AG10803 (cell line): ENCODE measurements at regions not wholly inside any gene's neighbourhood (a gene's known extent, or its start where the extent isn't known, plus 50 kb on each side); places are given as distances from the start of the nearest gene placed in this dataset.

Source experiments
- DNase-seq: peaks from one replicate; pipeline ENCODE4 v3.0.0; 2010; ENCODE audit warnings: low read depth
- H3K4me3 ChIP-seq: 2 replicates; pipeline ENCODE4 v1.5.1; 2011; ENCODE audit warnings: mild to moderate bottlenecking, low read length, control low read depth
- CTCF ChIP-seq: conservative IDR thresholded peaks from 2 replicates; pipeline ENCODE4 v1.5.1; 2011; ENCODE audit warnings: mild to moderate bottlenecking, low read length, control low read depth, inconsistent platforms

DNA sequence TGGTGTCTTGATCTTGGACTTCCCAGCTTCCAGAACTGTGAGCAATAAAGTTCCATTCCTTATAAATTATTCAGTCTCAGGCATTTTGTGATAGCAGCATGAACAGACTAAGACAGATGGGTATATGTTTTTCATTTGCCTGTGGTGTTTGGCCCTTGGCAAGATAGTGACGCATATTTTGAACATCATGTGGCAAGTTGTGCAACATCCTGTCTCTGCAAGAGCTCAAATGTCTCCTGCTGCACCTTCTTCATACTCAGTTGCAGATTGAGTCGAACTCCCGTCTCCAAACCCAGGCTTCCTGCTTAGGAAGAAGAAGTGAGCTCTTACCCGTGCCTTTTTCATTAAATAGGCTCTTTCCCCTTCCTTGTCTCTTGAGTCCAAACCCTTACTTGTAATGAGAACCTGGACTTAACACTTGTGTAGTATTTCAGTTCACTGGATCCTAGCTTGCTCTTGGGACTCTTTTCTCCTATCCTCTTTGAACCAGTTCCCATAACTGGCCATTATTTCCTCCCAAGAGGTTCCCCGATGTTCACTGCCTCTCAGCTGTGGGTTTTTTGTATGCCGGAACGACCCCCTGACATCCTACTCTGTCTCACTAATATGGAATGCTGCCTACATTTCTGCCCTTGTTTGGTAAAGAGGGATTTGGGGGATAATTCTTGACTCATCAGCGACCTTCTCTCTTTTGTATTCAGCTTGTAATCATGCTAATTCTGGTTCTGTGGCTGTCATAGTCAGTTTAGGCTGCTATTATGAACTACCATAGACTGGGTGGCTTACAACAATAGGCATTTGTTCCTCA lies 125.0 kb upstream of the KCNK2 start:
- H3K4me3 ChIP-seq, result peak overlapping the region; percentile 14
- no peak for TF ChIP-seq CTCF
- peak; percentile 100 for DNase-seq

GRCh38 chr1:214958486-214958885 lies 124.1 kb upstream of the KCNK2 start:
- DNase-seq, result peak; percentile 56
- no peak overlapping the region for H3K4me3 ChIP-seq
- no peak for TF ChIP-seq CTCF

GRCh38 chr1:214966346-214966745 lies 116.2 kb upstream of the KCNK2 start:
- TF ChIP-seq CTCF, result peak; percentile 21
- H3K4me3 ChIP-seq, result peak overlapping the region; percentile 56
- peak; percentile 89 for DNase-seq

- peak; percentile 89 for DNase-seq
- H3K4me3 ChIP-seq, result peak overlapping the region; percentile 56
- TF ChIP-seq CTCF, result no peak
Measured at GRCh38 chr1:214967865-214968575, 114.5 kb upstream of the KCNK2 start.

DNA sequence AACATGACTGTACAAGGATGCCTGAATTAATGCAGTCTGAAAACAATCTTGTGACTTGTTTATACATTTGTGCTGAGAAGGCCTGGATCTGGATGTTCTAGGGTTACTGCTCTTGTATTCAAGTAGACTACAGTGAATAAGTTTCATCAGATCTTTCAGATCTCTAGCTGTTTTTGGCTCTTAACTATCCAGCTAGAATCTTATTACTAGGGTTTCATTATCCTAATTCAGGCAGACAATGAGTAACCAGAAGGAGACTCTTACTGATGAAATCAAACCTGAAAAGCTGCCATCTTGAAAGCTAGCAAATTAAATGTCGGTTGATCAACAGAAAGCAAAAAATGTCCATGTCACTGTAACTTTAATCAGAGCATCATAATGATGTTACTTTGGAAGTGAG lies 112.5 kb upstream of the KCNK2 start:
- TF ChIP-seq CTCF, result no peak
- DNase-seq, result peak; percentile 84
- H3K4me3 ChIP-seq, result no peak overlapping the region

- TF ChIP-seq CTCF, result no peak
- no peak overlapping the region for H3K4me3 ChIP-seq
- no peak for DNase-seq
Measured at GRCh38 chr1:214971071-214971470, 111.5 kb upstream of the KCNK2 start.

DNA sequence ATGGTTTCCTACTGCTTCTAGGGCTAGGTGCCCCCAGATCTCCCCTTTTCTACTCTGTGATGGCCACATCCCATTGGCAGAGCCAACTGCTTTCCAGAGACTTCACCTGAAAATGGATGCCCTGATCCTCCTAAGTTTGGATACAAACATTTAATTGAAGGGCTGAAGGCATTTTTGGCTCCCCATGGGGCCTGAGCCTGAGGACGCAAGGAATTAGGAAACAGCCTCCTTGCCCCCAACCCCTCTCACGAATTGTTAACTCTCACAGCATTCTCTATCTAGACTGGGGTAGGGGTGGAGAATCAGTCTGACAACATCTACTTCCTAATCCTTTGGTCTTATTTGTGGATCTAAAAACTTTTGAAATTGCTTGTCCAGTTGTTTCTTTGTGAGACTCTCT lies 108.5 kb upstream of the KCNK2 start:
- no peak for DNase-seq
- no peak overlapping the region for H3K4me3 ChIP-seq
- no peak for TF ChIP-seq CTCF
